Ascending aorta (tissue), 2 donors: ENCODE measurements at regions not wholly inside any gene's neighbourhood (a gene's known extent, or its start where the extent isn't known, plus 50 kb on each side); places are given as distances from the start of the nearest gene placed in this dataset.

Experiments used
- DNase-seq, 2 donors: peaks; one replicate each; pipeline ENCODE4 v3.0.0-alpha.2; 2019; ENCODE audit warnings: low spot score in 2 of 2
- H3K27ac ChIP-seq, 2 donors: fragments of 200-600 bp; sonication (generic); one replicate each; pipeline ENCODE4 v1.5.1; 2016 to 2017; ENCODE audit warnings: mild to moderate bottlenecking in 1 of 2
- H3K27me3 ChIP-seq: fragments of 200-600 bp; sonication (generic); one replicate; pipeline ENCODE4 v1.5.1; 2017
- H3K36me3 ChIP-seq, 2 donors: fragments of 200-600 bp; sonication (generic); one replicate each; pipeline ENCODE4 v1.5.1; 2016
- H3K4me1 ChIP-seq, 2 donors: fragments of 200-600 bp; sonication (generic); one replicate each; pipeline ENCODE4 v1.5.1; 2016 to 2017; ENCODE audit warnings: mild to moderate bottlenecking in 1 of 2
- H3K4me3 ChIP-seq, 2 donors: fragments of 200-600 bp; sonication (generic); one replicate each; pipeline ENCODE4 v1.5.1; 2016 to 2017; ENCODE audit warnings: mild to moderate bottlenecking in 1 of 2
- H3K9me3 ChIP-seq, 2 donors: fragments of 200-600 bp; sonication (generic); one replicate each; pipeline ENCODE4 v1.5.1; 2016
- intact Hi-C: fragments of 100-400 bp; cut with DNase I; formaldehyde crosslinking; loops from one replicate; pipeline ENCODE4 v1.15.1; 2023
- TF ChIP-seq, protein P1 (sequence below), 3 experiments: fragments of 200-600 bp in 2 of 3; fragments of 450-650 bp in 1 of 3; sonication (generic) in 2 of 3; IDR thresholded peaks; one replicate each; pipeline ENCODE4 v1.5.1; 2016 to 2019; ENCODE audit warnings: antibody characterized with exemption in 3 of 3, mild to moderate bottlenecking in 1 of 3, moderate library complexity in 1 of 3

- no peak overlapping the region for H3K27ac ChIP-seq
- DNase-seq = no peak
- H3K4me1 ChIP-seq = no peaks in the 10 kb centered on the region
- H3K9me3 ChIP-seq = no peaks in the 10 kb centered on the region
- no peaks in the 10 kb centered on the region for H3K36me3 ChIP-seq
- intact Hi-C loops = no loop called here
- TF ChIP-seq, protein P1, sequence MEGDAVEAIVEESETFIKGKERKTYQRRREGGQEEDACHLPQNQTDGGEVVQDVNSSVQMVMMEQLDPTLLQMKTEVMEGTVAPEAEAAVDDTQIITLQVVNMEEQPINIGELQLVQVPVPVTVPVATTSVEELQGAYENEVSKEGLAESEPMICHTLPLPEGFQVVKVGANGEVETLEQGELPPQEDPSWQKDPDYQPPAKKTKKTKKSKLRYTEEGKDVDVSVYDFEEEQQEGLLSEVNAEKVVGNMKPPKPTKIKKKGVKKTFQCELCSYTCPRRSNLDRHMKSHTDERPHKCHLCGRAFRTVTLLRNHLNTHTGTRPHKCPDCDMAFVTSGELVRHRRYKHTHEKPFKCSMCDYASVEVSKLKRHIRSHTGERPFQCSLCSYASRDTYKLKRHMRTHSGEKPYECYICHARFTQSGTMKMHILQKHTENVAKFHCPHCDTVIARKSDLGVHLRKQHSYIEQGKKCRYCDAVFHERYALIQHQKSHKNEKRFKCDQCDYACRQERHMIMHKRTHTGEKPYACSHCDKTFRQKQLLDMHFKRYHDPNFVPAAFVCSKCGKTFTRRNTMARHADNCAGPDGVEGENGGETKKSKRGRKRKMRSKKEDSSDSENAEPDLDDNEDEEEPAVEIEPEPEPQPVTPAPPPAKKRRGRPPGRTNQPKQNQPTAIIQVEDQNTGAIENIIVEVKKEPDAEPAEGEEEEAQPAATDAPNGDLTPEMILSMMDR (IDR thresholded peaks at IDR 0.05) = no peak
- H3K4me3 ChIP-seq = no peak overlapping the region
- H3K27me3 ChIP-seq = no peaks in the 10 kb centered on the region
These were observed 83.7 kb downstream of the IGLL1 start for GRCh38 chr22:23496445-23496833.

GRCh38 chr22:23495614-23496444, 84.3 kb downstream of the IGLL1 start:
- Histone ChIP-seq H3K9me3 (no peaks in the 10 kb centered on the region), H3K4me1 (no peaks in the 10 kb centered on the region), H3K36me3 (no peaks in the 10 kb centered on the region), H3K27me3 (no peaks in the 10 kb centered on the region), H3K27ac (no peak overlapping the region), H3K4me3 (no peak overlapping the region)
- DNase-seq = no peak
- TF ChIP-seq, protein P1 (IDR thresholded peaks at IDR 0.05) = no peak
- intact Hi-C loops = no loop called here

GRCh38 chr22:23494930-23495266, 85.2 kb downstream of the IGLL1 start:
- intact Hi-C loops = no loop called here
- no peak overlapping the region for H3K4me3 ChIP-seq
- no peak overlapping the region for H3K27ac ChIP-seq
- H3K27me3 ChIP-seq = no peaks in the 10 kb centered on the region
- no peak for DNase-seq
- H3K4me1 ChIP-seq = no peaks in the 10 kb centered on the region
- H3K36me3 ChIP-seq = no peaks in the 10 kb centered on the region
- no peaks in the 10 kb centered on the region for H3K9me3 ChIP-seq
- TF ChIP-seq, protein P1 (IDR thresholded peaks at IDR 0.05) = no peak

- H3K4me3 ChIP-seq = no peak overlapping the region
- intact Hi-C loops = no loop called here
These were observed 94.6 kb downstream of the IGLL1 start for GRCh38 chr22:23485490-23485889.

DNA sequence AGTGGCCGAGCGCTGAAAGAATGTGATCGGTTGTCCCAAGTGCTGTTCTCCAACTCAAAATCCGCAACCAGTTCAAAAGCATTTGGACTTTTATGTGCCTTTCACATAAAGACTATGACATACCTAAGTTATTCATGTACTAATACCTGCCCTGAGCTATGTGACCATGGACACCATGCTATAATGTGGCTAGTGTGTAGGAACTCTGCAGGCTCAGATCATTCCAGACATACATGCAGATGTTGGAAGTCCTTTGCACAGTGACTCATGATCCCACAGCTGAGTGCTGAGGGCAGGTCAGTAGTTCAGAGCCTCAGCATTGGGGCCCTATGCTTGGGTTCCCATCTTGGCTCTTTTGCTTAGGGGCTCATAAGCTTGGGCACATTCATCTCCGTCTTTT, 95.4 kb downstream of the IGLL1 start:
- H3K4me1 ChIP-seq = no peaks in the 10 kb centered on the region
- intact Hi-C loops = no loop called here
- H3K4me3 ChIP-seq = no peak overlapping the region
- TF ChIP-seq, protein P1 (IDR thresholded peaks at IDR 0.05) = no peak
- H3K27ac ChIP-seq = no peak overlapping the region
- DNase-seq = no peak
- no peaks in the 10 kb centered on the region for H3K36me3 ChIP-seq
- H3K9me3 ChIP-seq = no peaks in the 10 kb centered on the region
- H3K27me3 ChIP-seq = no peaks in the 10 kb centered on the region

More at GRCh38 chr22:23485490-23485889, 94.6 kb downstream of the IGLL1 start:
- H3K27me3 ChIP-seq = no peaks in the 10 kb centered on the region
- H3K4me1 ChIP-seq = no peaks in the 10 kb centered on the region
- H3K36me3 ChIP-seq = no peaks in the 10 kb centered on the region
- no peak for DNase-seq
- TF ChIP-seq, protein P1 (IDR thresholded peaks at IDR 0.05) = no peak
- H3K9me3 ChIP-seq = no peaks in the 10 kb centered on the region
- no peak overlapping the region for H3K27ac ChIP-seq
